NCI-H1930 (cell line): ENCODE measurements at regions not wholly inside any gene's neighbourhood (a gene's known extent, or its start where the extent isn't known, plus 50 kb on each side); places are given as distances from the start of the nearest gene placed in this dataset.

Experiments
- DNase-seq, 2 experiments: peaks; one replicate each; lab custom pipeline; 2025; lab: John Stamatoyannopoulos, UW

DNA sequence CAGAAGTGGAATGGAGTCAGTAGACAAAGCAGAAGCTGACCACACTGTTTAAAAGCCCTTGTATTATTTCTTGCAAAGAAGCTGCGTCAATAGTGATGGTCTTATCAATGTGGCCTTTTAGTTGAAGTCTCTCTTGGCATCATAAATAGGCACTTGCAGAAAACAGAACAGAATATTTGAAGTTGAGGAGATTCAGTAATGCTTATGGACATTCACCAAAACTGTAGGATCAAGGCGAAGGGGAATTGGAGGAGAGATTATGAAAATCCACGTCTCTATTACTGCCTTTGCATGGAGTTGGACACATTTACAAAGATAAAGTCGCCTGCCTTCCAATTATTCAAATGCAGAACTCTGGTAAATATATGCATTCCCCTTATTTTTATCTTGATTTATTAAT is 1482.8 kb downstream of the EFNB2 start:
- DNase-seq = no peak

DNA sequence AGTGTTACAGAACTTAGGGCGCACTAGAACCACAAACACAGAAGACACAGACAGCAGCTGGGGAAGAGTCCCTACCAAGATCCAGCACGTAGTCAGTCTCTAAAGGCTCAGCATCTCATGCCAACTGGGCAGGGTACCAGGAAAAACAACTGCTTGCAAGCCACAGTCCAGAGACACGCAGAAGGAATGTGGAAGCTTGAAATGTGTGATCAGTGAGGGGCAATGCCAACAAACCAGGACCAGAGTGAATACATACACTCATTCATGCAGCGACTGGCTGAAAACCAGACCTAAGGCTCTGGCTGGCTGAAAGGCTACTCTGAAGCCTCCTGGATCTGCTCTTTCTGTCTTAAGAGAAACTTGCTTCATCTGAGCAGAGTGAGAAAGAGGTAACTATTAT is 1484.8 kb downstream of the EFNB2 start:
- no peak for DNase-seq

- no peak for DNase-seq
Observed at GRCh38 chr13:105048677-105049076, 1486.8 kb downstream of the EFNB2 start.

GRCh38 chr13:105047676-105048295 is 1487.7 kb downstream of the EFNB2 start:
- DNase-seq = no peak

DNA sequence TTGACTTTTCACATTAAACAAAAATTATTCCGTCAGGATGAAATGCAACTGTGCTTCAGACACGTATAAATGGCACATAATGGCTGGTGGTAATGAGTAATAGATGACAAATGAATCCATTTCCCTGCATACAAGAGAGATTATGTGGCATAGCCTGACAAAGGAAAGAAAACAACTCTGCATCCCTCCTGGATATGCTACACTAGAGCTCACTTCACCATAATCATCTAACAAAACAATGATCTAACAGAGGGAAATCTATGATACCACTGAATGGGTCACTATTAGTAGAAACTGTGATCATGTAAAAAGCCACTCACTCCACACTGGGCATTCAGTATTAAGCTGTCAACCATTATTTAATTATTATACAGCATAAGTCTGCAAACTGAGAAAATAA is 1498.4 kb downstream of the EFNB2 start:
- peak in 1 of 2 experiments; percentile 10 for DNase-seq

DNA sequence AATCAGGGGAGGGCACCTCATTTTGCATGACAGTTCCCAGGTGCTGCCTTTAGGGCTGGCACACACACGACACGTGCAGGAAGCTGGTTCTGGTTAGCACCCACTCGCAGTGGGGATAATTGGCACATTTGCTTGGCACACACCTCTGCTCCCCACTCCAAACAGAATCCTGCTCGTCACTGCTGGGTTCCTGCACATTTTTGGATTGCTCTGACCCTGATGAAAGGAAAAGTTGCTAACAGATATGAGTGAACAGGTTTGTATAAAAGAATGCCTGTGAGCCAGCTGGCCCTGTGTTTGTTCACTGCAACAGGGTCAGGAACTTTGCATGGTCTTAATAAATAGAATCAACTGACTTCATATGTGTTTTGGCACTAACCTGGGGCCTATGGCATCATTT is 1500.4 kb downstream of the EFNB2 start:
- no peak for DNase-seq

- no peak for DNase-seq
Observed at GRCh38 chr13:105033999-105034398, 1501.5 kb downstream of the EFNB2 start.

DNA sequence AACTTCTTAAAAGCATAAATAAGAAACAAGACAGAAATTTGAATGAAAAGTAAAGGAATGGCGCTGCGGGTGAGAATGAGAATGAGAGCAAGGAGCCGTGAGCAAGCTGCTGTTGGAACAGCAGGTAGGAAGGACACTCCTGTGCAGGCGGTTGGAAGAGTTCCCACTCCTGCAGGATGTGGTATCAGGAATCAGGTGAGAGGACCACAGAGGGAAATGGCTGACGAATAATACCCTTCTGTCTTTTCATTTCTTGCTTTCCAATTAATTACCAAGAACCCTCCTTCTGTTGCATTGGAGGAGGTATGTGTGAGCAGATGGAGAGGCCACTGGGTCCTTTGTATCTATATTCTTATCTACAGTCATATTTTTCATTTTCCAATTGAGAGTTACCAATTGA is 1504.2 kb downstream of the EFNB2 start:
- no peak for DNase-seq

GRCh38 chr13:105030851-105031250 is 1504.6 kb downstream of the EFNB2 start:
- DNase-seq = no peak

GRCh38 chr13:105019073-105019472 is 1516.4 kb downstream of the EFNB2 start:
- DNase-seq = no peak

- no peak for DNase-seq
Observed at GRCh38 chr13:105016266-105016665, 1519.2 kb downstream of the EFNB2 start.

DNA sequence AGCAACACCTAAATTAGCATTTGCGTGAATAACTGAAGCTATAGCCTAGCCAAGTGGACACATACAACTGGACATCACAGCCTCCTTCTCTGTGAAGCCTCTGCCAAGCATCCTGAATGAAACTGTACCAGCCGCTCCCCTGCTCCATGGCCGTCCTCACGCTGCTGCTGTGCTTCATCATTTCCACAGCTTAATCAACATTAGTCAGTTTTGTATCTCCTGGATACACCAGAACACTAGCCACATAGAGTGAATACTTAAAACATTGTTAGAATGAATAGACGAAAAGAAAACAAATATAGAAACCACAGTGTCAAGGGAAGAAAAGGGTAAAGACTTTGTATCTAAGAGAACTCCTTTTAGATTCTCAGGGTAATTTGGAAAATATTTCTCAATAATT is 1526.9 kb downstream of the EFNB2 start:
- no peak for DNase-seq

GRCh38 chr13:105007166-105007808 is 1528.2 kb downstream of the EFNB2 start:
- DNase-seq = no peak

DNA sequence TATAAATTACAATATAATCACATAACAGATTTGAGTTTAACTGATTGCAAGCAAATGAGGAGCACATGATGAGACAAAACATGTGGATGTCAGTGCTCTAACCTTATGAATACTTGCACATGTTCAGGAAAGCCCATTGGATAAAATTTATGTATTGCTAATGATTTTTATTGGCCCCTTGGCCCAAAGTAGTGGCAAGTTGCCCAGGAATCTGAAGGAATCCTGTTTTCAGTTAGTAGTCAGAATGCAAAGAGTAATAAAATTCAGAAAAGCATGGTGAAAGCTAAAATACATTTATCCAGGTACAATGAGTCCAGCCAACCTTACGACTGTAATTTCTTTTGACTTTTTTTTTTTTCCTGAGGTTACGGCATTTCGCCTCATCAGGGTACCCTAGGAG is 1539.4 kb downstream of the EFNB2 start:
- no peak for DNase-seq

DNA sequence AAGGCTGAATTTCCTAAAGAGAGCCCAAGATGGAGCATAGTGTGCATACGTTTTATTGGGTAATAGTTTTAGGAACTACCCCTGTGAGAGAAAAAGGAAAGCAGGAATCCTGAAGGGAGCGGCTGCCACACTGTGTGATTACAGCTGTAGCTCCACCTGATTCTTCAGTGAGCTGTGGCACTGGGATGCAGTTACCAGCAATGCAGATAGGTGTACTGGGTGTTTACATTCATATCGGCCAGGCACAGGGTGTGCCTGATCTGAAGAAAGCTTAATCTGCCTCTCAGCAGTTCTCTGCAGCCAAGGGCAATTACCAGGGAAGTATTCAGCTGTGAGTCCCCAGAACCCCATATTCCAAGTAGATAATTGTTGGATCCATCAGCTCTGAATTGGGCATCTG is 1541.8 kb downstream of the EFNB2 start:
- DNase-seq = no peak

GRCh38 chr13:104987621-104988020 is 1547.8 kb downstream of the EFNB2 start:
- DNase-seq = no peak

- no peak for DNase-seq
Observed at GRCh38 chr13:104984296-104984818, 1551.1 kb downstream of the EFNB2 start.

DNA sequence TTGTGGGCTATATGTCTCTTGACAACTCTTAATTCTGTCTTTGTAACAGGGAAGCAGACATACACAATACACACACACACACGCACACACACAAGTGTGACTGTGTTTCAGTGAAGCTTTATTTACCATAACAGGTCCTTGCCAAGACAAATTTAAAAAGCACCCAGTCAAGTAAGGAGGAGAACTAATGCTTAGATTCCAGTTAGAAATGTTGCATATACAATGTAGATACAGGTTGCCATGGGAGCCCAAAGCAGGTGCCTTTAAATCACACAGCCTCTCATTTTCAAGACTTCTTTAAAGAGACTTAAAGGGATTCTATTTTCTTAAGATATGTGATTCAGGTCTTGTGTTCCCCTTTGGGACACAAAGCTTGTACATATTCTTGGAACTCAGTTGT is 1551.9 kb downstream of the EFNB2 start:
- no peak for DNase-seq

DNA sequence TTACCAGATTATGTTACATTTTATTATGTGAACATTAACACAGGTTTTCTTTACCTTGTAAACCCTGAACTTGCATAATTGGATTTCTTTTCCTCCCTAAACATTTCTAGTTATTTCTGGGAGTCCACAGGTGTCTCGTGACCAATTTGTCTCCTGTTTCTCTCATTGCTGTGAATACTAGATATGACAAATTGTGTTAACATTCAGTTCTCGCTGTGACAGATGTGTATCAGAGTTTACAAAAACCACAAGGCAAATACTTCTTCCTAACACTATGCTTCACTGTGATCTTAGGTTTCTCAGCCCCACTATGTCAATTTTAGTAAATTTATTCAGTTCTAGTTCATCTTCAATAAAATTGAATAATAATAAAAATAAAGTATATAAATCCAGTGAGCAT is 1554.9 kb downstream of the EFNB2 start:
- no peak for DNase-seq

DNA sequence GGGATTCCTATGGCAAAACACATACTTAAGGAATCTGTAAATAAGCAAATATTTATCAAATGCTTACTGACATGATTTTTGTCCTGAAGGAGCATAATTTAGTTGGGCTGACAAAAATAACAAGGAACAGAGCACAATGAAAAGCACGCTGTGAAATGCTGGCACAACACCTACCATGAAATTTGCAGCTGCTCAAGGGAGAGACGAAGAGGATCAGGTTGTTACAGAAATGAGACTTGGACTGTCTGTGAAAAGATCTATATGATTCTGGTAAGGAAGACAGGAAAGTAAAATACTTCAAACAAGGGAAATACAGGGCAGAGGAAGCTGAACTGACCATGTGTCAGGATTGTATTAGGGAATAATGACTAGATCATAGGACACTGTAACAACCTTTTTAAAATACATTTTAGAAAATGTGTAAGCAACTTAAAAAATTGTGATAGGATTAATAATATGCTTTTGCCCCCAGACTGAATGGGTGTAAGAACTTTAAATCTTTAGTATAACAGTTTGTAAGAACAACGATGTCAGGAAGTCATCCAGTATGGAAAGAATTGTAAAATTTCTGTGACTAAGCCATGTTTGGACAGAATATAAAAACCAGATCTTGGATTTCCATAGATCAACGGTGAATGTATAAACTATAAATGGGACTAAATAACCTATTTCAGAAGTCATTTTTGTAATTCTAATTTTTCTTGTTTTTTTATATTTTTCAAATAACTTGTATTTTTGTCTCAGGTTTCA is 1556.0 kb downstream of the EFNB2 start:
- no peak for DNase-seq

DNA sequence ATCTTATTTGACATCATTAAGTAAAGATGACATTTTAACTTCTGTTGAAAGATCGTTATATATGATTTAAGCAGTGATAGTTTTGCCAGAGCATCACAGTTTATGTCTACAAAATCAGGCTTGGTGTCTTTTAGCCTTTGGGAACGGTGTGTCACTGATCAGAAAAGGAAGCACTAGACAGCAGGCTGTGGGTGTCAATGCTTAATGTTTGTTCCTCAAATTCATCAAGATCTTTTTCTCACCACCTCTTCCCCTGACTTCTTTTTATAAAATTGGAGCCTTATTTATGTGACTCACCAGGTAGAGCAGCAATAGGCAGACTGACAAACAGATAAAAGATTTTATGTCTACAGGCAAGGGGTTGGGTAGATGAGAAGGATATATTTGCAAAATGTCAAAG is 1558.5 kb downstream of the EFNB2 start:
- DNase-seq = no peak

GRCh38 chr13:104975272-104975671 is 1560.2 kb downstream of the EFNB2 start:
- no peak for DNase-seq

DNA sequence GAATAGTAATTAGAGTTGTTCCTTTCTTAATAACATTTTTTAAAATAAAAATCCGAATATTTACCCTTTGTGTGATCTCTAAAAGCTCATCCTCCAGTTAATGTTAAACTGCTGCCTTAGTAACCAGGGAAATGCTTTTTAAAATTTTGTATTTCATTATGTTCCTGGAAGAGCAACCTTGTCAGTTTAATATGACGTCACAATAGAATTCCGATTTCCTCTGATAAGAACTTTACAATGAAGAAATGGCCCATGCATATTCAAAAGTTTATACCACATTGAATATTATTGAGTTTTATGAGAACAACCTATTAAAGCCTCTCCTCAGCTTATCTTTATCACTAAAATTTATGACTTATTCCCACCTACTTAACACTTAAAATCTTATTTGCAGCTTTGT is 1566.6 kb downstream of the EFNB2 start:
- no peak for DNase-seq
